GM12878 (cell line): ENCODE measurements at regions not wholly inside any gene's neighbourhood (a gene's known extent, or its start where the extent isn't known, plus 50 kb on each side); places are given as distances from the start of the nearest gene placed in this dataset.

Experiments
- CHD2 ChIP-seq: IDR thresholded peaks from 2 replicates; pipeline ENCODE4 v1.6.1; 2011; ENCODE audit warnings: low read depth, low read length, improper control_type of control experiment, borderline replicate concordance
- CTCF ChIP-seq, 3 experiments: IDR thresholded peaks in 2 of 3; conservative IDR thresholded peaks in 1 of 3; 2 replicates each; pipeline ENCODE4 v1.5.1; 2011; ENCODE audit warnings: low read depth in 3 of 3, low read length in 3 of 3, mild to moderate bottlenecking in 3 of 3, control low read depth in 2 of 3, moderate library complexity in 2 of 3, inconsistent platforms in 1 of 3, mixed read lengths in 1 of 3; ENCODE audit not compliant: control insufficient read depth in 2 of 3, insufficient read depth in 1 of 3; ENCODE audit errors: extremely low read depth in 1 of 3
- EP300 ChIP-seq, 2 experiments: fragments of 150-350 bp in 1 of 2; IDR thresholded peaks; 2 replicates each; pipeline ENCODE4 v1.6.1; 2011 to 2012; ENCODE audit warnings: low read depth in 2 of 2, low read length in 2 of 2, borderline replicate concordance in 1 of 2, improper control_type of control experiment in 1 of 2, inconsistent platforms in 1 of 2; ENCODE audit not compliant: control insufficient read depth in 1 of 2
- GABPA ChIP-seq: IDR thresholded peaks from 2 replicates; pipeline ENCODE4 v1.6.1; 2014; ENCODE audit warnings: antibody characterized with exemption, low read depth, mild to moderate bottlenecking, inconsistent platforms
- ZBTB11 ChIP-seq: fragments of 450-650 bp; formaldehyde crosslinking; IDR thresholded peaks from 2 replicates; pipeline ENCODE4 v1.5.0; 2022; ENCODE audit warnings: mild to moderate bottlenecking, missing genetic modification characterization

GRCh38 chr7:33750177-33750576, 155.2 kb upstream of the BMPER start:
- TF ChIP-seq EP300 (IDR thresholded peaks at IDR 0.05; ENCODE audit: borderline replicate concordance in 1 of 2, control insufficient read depth in 1 of 2, low read depth in 2 of 2, low read length in 2 of 2) (peak in 1 of 2 experiments; percentile 34; a peak in 1 of 4 replicates), CHD2 (no peak), ZBTB11 (CRISPR knock-in tag) (no peak), GABPA (no peak), CTCF (IDR thresholded peaks at IDR 0.05 in 2 of 3, conservative IDR thresholded peaks at IDR 0.05 in 1 of 3; ENCODE audit: control insufficient read depth in 2 of 3, extremely low read depth in 1 of 3, insufficient read depth in 1 of 3, low read depth in 3 of 3, low read length in 3 of 3) (no peak)
